22Rv1 (cell line): ENCODE measurements at regions not wholly inside any gene's neighbourhood (a gene's known extent, or its start where the extent isn't known, plus 50 kb on each side); places are given as distances from the start of the nearest gene placed in this dataset.

Source experiments
- H3K27ac ChIP-seq: fragments of 450-650 bp; 2 replicates; pipeline ENCODE4 v1.5.1; 2017
- ZFX ChIP-seq: fragments of 450-650 bp; IDR thresholded peaks from 2 replicates; pipeline ENCODE4 v1.6.1; 2017; ENCODE audit warnings: antibody characterized with exemption, borderline replicate concordance
- TF ChIP-seq, protein P1 (sequence below): fragments of 450-650 bp; IDR thresholded peaks from 2 replicates; pipeline ENCODE4 v1.5.1; 2017; ENCODE audit warnings: mild to moderate bottlenecking

DNA sequence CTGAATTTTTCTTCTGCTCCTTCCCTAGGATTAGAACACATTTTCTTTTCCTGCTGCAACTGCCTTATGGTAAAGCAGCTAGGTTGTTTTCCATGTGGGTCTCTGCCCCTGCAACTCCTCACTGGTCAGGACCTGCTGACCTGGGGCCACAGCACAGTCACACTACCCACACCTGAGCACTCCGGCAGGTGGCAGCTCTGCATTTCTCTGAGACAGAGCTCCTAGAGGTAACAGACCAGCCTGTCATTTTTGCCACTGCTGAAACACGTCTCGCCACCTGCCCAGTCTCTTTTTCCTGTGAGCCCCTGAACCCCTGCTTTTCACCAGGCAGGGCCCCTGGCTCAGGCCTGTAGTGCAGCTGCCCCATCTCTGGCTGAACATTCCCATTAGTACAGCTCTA, 609.6 kb downstream of the HINT1 start:
- no peak overlapping the region for H3K27ac ChIP-seq
- no peak for TF ChIP-seq ZFX
- TF ChIP-seq, protein P1, sequence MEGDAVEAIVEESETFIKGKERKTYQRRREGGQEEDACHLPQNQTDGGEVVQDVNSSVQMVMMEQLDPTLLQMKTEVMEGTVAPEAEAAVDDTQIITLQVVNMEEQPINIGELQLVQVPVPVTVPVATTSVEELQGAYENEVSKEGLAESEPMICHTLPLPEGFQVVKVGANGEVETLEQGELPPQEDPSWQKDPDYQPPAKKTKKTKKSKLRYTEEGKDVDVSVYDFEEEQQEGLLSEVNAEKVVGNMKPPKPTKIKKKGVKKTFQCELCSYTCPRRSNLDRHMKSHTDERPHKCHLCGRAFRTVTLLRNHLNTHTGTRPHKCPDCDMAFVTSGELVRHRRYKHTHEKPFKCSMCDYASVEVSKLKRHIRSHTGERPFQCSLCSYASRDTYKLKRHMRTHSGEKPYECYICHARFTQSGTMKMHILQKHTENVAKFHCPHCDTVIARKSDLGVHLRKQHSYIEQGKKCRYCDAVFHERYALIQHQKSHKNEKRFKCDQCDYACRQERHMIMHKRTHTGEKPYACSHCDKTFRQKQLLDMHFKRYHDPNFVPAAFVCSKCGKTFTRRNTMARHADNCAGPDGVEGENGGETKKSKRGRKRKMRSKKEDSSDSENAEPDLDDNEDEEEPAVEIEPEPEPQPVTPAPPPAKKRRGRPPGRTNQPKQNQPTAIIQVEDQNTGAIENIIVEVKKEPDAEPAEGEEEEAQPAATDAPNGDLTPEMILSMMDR = no peak

DNA sequence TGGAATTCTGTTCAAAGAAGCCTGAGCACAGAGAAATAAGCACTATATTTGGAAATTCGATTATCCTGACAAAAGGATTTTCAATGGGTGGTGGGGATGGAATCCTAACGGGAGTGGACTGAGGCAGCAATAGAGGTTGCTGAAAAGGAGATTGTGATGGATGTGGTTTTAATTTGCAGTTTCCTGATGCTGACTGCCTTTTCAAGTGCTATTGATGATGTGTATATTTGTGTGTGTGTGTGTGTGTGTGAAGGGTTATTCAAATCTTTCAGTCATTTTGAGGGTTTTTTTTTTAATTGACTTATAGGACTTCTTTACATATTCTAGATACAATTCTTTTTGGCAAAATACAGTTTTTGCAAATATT, 614.5 kb downstream of the HINT1 start:
- TF ChIP-seq, protein P1 = no peak
- TF ChIP-seq ZFX = no peak

DNA sequence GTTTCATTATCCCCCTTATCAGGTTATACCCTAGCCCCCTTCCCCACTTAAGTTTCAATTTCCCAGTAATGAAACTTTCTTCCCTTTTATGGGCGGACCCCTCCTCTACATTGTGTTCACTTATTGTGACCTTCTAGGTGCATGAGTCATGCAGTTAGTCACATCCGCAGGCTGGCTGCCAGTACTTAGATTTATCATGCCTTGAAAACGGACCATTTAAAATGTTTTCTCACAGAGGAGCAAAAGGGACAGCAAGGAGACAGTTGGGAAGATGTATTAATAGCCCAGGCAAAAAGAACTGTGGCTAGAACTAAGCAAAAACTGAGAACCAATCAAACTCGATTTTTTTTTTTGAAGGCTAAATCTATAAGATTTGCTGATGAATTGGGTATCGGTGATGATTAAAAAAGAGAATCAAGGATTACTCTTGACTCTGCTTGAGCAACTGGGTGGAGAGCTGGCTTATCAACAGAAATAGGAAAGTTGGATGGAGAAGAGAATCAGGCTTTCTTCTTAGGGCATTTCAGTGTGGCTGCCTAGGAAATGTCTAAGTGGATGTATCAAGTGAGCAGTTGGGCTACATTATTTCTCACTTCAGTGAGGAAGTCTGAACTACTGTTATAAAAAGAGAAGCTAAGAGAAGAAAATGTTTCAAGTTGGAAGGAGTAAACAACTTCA, 615.0 kb downstream of the HINT1 start:
- TF ChIP-seq, protein P1 = no peak
- TF ChIP-seq ZFX = no peak
- H3K27ac ChIP-seq = no peak overlapping the region

More for the DNA sequence above, 614.5 kb downstream of the HINT1 start:
- H3K27ac ChIP-seq = no peak overlapping the region

DNA sequence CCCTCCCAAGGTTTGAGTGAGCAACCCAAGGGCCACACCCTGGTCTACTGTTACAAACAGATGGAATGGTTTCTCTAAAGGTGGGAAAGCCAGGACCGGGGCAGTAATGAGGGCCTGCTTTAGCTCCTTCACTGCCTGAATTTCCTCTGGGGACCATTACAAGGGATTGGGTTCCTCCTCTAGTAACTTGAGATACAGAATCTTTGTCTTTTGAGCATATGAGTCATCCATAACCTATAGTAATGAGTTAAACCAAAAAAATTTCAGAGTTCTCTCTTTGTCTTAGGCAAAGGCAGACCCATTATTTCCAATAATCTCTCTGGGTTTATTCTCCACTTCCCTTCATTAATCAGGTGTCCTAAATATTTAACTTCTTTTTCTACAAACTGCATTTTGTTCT, 618.8 kb downstream of the HINT1 start:
- TF ChIP-seq, protein P1 = no peak
- no peak for TF ChIP-seq ZFX

DNA sequence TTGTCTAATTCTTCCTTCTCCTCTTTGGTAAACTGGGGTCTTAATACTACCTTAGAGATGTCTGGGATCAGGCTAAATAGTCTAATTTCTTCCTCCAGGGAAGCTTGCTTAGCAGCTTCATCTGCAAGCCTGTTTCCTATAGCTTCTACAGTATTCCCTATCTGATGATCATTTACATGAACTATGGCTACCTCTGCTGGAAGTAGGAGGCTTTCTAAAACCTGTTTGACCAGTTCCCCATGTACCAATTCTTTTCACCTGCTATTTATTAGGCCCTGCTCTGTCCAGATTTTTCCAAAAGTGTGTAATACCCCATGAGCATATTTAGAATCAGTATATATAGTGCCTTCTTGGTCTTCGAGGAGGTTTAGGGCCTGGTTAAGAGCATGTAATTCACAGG, 619.8 kb downstream of the HINT1 start:
- no peak overlapping the region for H3K27ac ChIP-seq
- TF ChIP-seq, protein P1 = peak; percentile 33; the same call in 1 of the 2 replicates
- no peak for TF ChIP-seq ZFX

More for the DNA sequence above, 618.8 kb downstream of the HINT1 start:
- no peak overlapping the region for H3K27ac ChIP-seq

DNA sequence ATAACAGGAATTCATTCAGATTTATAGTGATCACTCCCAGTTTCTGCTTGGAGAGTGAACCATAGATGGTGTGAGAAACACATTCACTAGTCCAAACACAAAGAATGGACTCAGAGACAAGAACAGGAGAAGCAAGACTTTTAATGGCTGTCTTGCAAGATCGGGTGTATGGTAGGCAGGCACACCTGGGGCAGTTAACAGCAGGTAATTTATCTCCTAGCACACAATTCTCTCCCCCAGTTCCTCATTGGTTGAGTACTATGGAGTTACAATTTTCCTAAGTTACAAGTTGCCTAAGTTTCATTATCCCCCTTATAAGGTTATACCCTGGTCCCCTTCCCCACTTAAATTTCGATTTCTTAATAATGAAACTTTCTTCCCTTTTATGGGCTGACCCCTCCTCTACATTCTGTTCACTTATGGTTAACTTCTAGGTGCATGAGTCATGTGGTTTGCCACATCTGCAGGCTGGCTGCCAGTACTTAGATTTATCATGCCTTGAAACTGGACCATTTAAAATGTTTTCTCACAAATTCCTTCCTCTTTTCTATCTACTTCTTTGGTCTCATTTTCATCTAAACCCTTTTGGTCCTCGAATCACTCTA, 623.3 kb downstream of the HINT1 start:
- no peak overlapping the region for H3K27ac ChIP-seq
- TF ChIP-seq, protein P1 = no peak
- no peak for TF ChIP-seq ZFX

DNA sequence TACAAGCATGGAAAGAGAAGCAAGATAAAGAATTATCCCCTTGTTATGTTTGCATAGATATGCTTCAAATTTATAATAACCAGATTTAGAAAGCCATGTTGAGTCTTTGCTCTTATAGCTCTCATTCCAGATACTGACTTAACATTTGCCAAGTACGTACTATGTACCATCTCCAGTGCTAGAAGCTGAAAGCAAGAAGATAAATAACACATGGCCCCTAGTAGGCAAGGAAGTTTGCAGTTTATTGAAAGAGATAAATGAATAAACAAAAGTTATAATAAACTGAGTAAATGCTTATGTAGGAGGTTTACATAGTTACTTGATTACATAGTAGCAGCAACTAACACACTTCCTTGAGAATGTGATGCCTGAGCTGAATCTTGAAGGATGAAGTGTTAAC, 628.4 kb downstream of the HINT1 start:
- no peak overlapping the region for H3K27ac ChIP-seq
- TF ChIP-seq, protein P1 = no peak
- TF ChIP-seq ZFX = no peak
